ENCODE measurements at regions not wholly inside any gene's neighbourhood (a gene's known extent, or its start where the extent isn't known, plus 50 kb on each side); places are given as distances from the start of the nearest gene placed in this dataset.

DNA sequence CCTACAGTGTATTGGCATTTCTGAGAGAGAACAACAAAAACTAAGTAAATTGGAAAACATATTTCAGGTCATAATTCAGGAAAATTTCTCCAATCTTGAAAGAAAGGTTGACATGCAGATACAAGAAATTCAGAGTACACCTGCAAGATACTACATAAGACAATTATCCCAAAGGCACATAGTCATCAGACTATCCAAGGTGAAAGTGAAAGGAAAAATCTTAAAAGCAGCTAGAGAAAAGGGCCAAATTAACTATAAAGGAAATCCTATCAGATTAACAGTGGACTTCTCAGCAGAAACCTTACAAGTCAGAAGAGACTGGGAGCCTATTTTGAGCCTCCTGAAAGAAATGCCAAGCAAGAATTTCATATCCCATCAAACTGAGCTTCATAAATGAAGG lies 449.0 kb upstream of the MMADHC start:
- Histone ChIP-seq H3K9me3 (peaks cover 0 to 7% (median 0%) of the 10 kb centered on the region in 12 donors), H3K27me3 (no peaks in the 10 kb centered on the region), H3K27ac (no peak overlapping the region), H3K4me1 (no peaks in the 10 kb centered on the region), H3K36me3 (no peaks in the 10 kb centered on the region), H3K4me3 (no peak overlapping the region)
- intact Hi-C loops (cut with DNase I), result no loop called here
- TF ChIP-seq, protein P1, sequence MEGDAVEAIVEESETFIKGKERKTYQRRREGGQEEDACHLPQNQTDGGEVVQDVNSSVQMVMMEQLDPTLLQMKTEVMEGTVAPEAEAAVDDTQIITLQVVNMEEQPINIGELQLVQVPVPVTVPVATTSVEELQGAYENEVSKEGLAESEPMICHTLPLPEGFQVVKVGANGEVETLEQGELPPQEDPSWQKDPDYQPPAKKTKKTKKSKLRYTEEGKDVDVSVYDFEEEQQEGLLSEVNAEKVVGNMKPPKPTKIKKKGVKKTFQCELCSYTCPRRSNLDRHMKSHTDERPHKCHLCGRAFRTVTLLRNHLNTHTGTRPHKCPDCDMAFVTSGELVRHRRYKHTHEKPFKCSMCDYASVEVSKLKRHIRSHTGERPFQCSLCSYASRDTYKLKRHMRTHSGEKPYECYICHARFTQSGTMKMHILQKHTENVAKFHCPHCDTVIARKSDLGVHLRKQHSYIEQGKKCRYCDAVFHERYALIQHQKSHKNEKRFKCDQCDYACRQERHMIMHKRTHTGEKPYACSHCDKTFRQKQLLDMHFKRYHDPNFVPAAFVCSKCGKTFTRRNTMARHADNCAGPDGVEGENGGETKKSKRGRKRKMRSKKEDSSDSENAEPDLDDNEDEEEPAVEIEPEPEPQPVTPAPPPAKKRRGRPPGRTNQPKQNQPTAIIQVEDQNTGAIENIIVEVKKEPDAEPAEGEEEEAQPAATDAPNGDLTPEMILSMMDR (IDR thresholded peaks at IDR 0.05), result no peak
- TF ChIP-seq POLR2A (IDR thresholded peaks at IDR 0.05), result no peak
- ATAC-seq (no peak), DNase-seq (no peak)

DNA sequence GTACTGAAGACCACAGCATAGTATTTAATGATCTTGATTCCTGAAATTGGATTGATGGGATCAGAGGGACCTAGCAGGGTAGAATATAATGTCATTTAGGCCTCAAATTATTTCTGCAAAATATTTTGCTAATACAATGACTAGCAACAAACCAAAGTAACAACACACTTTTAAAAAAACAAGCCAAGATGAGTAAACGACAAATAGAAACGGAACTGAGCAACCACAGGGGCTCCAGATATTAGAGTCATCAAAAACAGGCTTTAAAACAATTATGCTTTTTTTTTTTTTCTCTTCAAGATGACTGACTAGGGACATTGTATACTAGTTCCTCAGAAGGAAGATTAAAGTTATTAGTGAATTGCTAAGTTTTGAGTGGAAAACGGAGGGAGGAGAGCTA lies 447.1 kb upstream of the MMADHC start:
- no peak for DNase-seq
- Histone ChIP-seq H3K27ac (no peak overlapping the region), H3K36me3 (no peaks in the 10 kb centered on the region), H3K4me1 (peaks cover 0 to 7% (median 0%) of the 10 kb centered on the region in 12 donors), H3K9me3 (peaks cover 0 to 7% (median 0%) of the 10 kb centered on the region in 12 donors), H3K4me3 (no peak overlapping the region), H3K27me3 (no peaks in the 10 kb centered on the region)
- 85 to 91% (median 89%) methylated on average over 3 of the region's 3 CpGs for WGBS, 4 donors
- intact Hi-C loops (cut with DNase I), result no loop called here
- no peak for ATAC-seq
- TF ChIP-seq POLR2A (IDR thresholded peaks at IDR 0.05), result no peak
- TF ChIP-seq, protein P1 (IDR thresholded peaks at IDR 0.05), result no peak

DNA sequence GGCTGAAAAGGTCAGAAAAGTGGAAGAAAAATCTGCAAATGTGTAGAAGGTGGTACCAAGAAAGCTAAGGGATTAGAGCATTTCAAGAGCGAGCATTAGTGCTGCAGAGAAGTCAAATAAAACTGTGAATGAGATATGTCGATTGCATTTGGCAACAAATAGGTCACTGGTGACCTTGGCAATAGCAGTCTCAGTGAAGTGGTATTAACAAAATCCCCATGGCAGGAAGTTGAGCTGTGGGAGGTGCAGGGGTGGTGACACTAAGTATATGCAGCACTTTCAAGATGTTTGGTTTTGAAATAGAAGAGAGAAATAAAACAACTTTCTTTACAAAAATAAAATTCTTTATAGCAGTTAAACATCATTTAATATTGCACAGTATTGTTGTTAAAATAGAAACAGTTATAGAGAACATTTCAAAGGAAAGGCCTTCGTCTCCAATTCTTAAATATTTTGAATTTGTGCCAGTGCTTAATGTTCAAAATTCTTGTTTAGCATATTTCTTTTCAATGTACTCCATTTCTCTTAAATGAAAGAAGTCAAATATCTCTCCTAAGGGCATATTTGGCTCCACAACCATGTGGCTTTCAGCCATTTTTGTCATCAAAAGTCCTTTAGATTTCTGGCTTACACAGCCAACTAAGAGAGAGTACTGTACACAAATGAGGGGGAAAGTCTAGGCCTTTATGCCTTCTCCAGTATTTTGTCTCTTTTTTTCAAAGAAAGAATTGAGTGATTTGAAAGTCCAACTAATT lies 443.0 kb upstream of the MMADHC start:
- peaks cover 0 to 7% (median 0%) of the 10 kb centered on the region in 12 donors for H3K4me1 ChIP-seq
- H3K27me3 ChIP-seq, result no peaks in the 10 kb centered on the region
- H3K36me3 ChIP-seq, result no peaks in the 10 kb centered on the region
- TF ChIP-seq, protein P1 (IDR thresholded peaks at IDR 0.05), result no peak
- no peak for TF ChIP-seq POLR2A (IDR thresholded peaks at IDR 0.05)
- intact Hi-C loops (cut with DNase I), result no loop called here
- ATAC-seq (no peak), DNase-seq (no peak)
- 44 to 60% (median 46%) methylated on average over 3 of the region's 3 CpGs for WGBS, 4 donors
- H3K4me3 ChIP-seq, result no peak overlapping the region
- H3K27ac ChIP-seq, result no peak overlapping the region
- no peaks in the 10 kb centered on the region for H3K9me3 ChIP-seq

DNA sequence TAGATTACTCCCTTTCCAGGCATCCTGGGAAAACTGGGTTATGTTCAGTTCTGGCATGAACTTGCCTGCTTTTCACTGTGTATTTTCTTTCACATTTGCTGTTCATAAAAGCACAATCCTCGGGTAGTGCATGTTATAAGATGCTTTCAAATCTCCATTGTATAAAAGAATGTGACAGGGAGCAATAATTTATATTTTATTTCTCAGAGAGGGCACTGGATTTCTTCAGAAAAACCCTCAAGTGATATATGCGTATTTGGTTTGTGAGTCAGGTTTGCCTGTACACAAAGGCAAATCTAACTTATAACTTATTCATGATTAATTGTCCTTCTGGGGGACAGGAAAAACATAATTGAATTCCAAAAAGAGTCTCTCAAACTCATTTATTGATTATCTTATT lies 440.7 kb upstream of the MMADHC start:
- H3K4me1 ChIP-seq, result peaks cover 0 to 7% (median 0%) of the 10 kb centered on the region in 12 donors
- H3K27me3 ChIP-seq, result no peaks in the 10 kb centered on the region
- no peak for ATAC-seq
- TF ChIP-seq, protein P1 (IDR thresholded peaks at IDR 0.05), result no peak
- 82 to 84% (median 83%) methylated on average over 2 of the region's 2 CpGs for WGBS, 4 donors
- DNase-seq, result no peak
- H3K36me3 ChIP-seq, result no peaks in the 10 kb centered on the region
- no peak overlapping the region for H3K4me3 ChIP-seq
- no peak overlapping the region for H3K27ac ChIP-seq
- H3K9me3 ChIP-seq, result no peaks in the 10 kb centered on the region
- intact Hi-C loops (cut with DNase I), result loop anchor here in 1 of 10 donors (10.0 kb wide), 1 partner anchor 586 kb away; no protein-coding TSS in a partner anchor
